GM19397 (cell line): ENCODE measurements at regions not wholly inside any gene's neighbourhood (a gene's known extent, or its start where the extent isn't known, plus 50 kb on each side); places are given as distances from the start of the nearest gene placed in this dataset.

Source experiments
- ATAC-seq: cut with Tn5 transposase; IDR thresholded peaks from one replicate; pipeline ENCODE4 v1.9.1; 2021; ENCODE audit warnings: mild to moderate bottlenecking, moderate library complexity; ENCODE audit not compliant: unreplicated experiment

- no peak for ATAC-seq
Measured at GRCh38 chr16:62907562-62907961, 871.3 kb upstream of the CDH8 start.

GRCh38 chr16:62903961-62904502 lies 867.8 kb upstream of the CDH8 start:
- ATAC-seq: no peak

GRCh38 chr16:62899737-62900136 lies 863.5 kb upstream of the CDH8 start:
- ATAC-seq: no peak

- ATAC-seq: no peak
Measured at GRCh38 chr16:62889097-62889496, 852.9 kb upstream of the CDH8 start.

GRCh38 chr16:62883509-62883908 lies 847.3 kb upstream of the CDH8 start:
- no peak for ATAC-seq

GRCh38 chr16:62882552-62883221 lies 846.4 kb upstream of the CDH8 start:
- no peak for ATAC-seq

GRCh38 chr16:62876133-62876532 lies 839.9 kb upstream of the CDH8 start:
- ATAC-seq: no peak

GRCh38 chr16:62872339-62872738 lies 836.1 kb upstream of the CDH8 start:
- ATAC-seq: no peak

- no peak for ATAC-seq
Measured at GRCh38 chr16:62870554-62870953, 834.3 kb upstream of the CDH8 start.

- no peak for ATAC-seq
Measured at GRCh38 chr16:62869837-62870236, 833.6 kb upstream of the CDH8 start.

GRCh38 chr16:62863139-62863538 lies 826.9 kb upstream of the CDH8 start:
- ATAC-seq: no peak

- no peak for ATAC-seq
Measured at GRCh38 chr16:62853887-62854286, 817.6 kb upstream of the CDH8 start.

- no peak for ATAC-seq
Measured at GRCh38 chr16:62846399-62847057, 810.3 kb upstream of the CDH8 start.

- ATAC-seq: no peak
Measured at GRCh38 chr16:62832214-62832613, 796.0 kb upstream of the CDH8 start.

GRCh38 chr16:62831235-62831850 lies 795.1 kb upstream of the CDH8 start:
- no peak for ATAC-seq

GRCh38 chr16:62829607-62830006 lies 793.4 kb upstream of the CDH8 start:
- no peak for ATAC-seq

GRCh38 chr16:62829084-62829483 lies 792.8 kb upstream of the CDH8 start:
- no peak for ATAC-seq

GRCh38 chr16:62821824-62822223 lies 785.6 kb upstream of the CDH8 start:
- no peak for ATAC-seq

GRCh38 chr16:62816971-62817519 lies 780.8 kb upstream of the CDH8 start:
- no peak for ATAC-seq

GRCh38 chr16:62814891-62815290 lies 778.7 kb upstream of the CDH8 start:
- ATAC-seq: no peak

- ATAC-seq: no peak
Measured at GRCh38 chr16:62805221-62805857, 769.1 kb upstream of the CDH8 start.
